Activated CD8-positive, alpha-beta T cell treated with anti-CD3 and anti-CD28 coated beads for 36 hours (primary cell): ENCODE measurements at regions not wholly inside any gene's neighbourhood (a gene's known extent, or its start where the extent isn't known, plus 50 kb on each side); places are given as distances from the start of the nearest gene placed in this dataset.

Source experiments
- ATAC-seq: fragments of 200-7000 bp; cut with Tn5 transposase; one replicate; pipeline ENCODE4 v1.10.0; 2021; ENCODE audit warnings: mild to moderate bottlenecking, moderate library complexity
- CTCF ChIA-PET: fragments of 350-600 bp; sonication (Branson Sonifier 250); formaldehyde crosslinking; loops from one replicate; lab custom pipeline; 2021; ENCODE audit warnings: antibody characterized with exemption; lab: Charles Lee
- POLR2A ChIA-PET: fragments of 350-600 bp; sonication (Branson Sonifier 250); formaldehyde crosslinking; loops from one replicate; lab custom pipeline; 2021; ENCODE audit warnings: antibody characterized with exemption; lab: Charles Lee
- DNase-seq: peaks from one replicate; pipeline ENCODE4 v3.0.0-alpha.2; 2020
- H3K27ac Mint-ChIP-seq: one replicate; pipeline ENCODE4 v1.8.0; 2021; ENCODE audit warnings: mild to moderate bottlenecking, mixed read lengths
- H3K27me3 Mint-ChIP-seq: one replicate; pipeline ENCODE4 v1.8.0; 2021; ENCODE audit warnings: mixed read lengths
- H3K36me3 Mint-ChIP-seq: one replicate; pipeline ENCODE4 v1.8.0; 2021; ENCODE audit warnings: low read depth, mixed read lengths
- H3K4me1 Mint-ChIP-seq: one replicate; pipeline ENCODE4 v1.8.0; 2021; ENCODE audit warnings: low read depth, mixed read lengths
- H3K4me3 Mint-ChIP-seq: one replicate; pipeline ENCODE4 v1.8.0; 2021; ENCODE audit warnings: mild to moderate bottlenecking, moderate library complexity, mixed read lengths
- H3K9me3 Mint-ChIP-seq: one replicate; pipeline ENCODE4 v1.8.0; 2021; ENCODE audit warnings: mixed read lengths
- CTCF ChIP-seq: fragments of 200-600 bp; IDR thresholded peaks from one replicate; pipeline ENCODE4 v1.8.0; 2022; ENCODE audit warnings: antibody characterized with exemption, mild to moderate bottlenecking
- intact Hi-C: fragments of 100-400 bp; cut with micrococcal nuclease; formaldehyde crosslinking; loops from one replicate; pipeline ENCODE4 v1.10.0; 2022

GRCh38 chr1:70509996-70510876 lies 99.2 kb downstream of the CTH start:
- intact Hi-C loops = loop anchor here (1.0 kb wide), 1 partner anchor 377 kb away; no protein-coding TSS in a partner anchor
- ATAC-seq (peak; percentile 73), DNase-seq (no peak)
- Mint-ChIP-seq H3K4me3 (no peak overlapping the region), H3K4me1 (peaks cover 3% of the 10 kb centered on the region), H3K36me3 (no peaks in the 10 kb centered on the region), H3K27me3 (peaks cover 15% of the 10 kb centered on the region), H3K27ac (no peak overlapping the region), H3K9me3 (no peaks in the 10 kb centered on the region)
- CTCF ChIA-PET = no interaction called here
- POLR2A ChIA-PET = no interaction called here
- peak; percentile 73 for TF ChIP-seq CTCF

- ATAC-seq (no peak), DNase-seq (no peak)
- no peaks in the 10 kb centered on the region for H3K9me3 Mint-ChIP-seq
- TF ChIP-seq CTCF = no peak
- H3K4me3 Mint-ChIP-seq = no peak overlapping the region
- intact Hi-C loops = no loop called here
- ChIA-PET POLR2A (no interaction called here), CTCF (no interaction called here)
- no peak overlapping the region for H3K27ac Mint-ChIP-seq
- no peaks in the 10 kb centered on the region for H3K36me3 Mint-ChIP-seq
- peaks cover 3% of the 10 kb centered on the region for H3K4me1 Mint-ChIP-seq
- peaks cover 8% of the 10 kb centered on the region for H3K27me3 Mint-ChIP-seq
Measured at GRCh38 chr1:70517444-70517843, 106.4 kb downstream of the CTH start.

GRCh38 chr1:70518106-70518505 lies 107.0 kb downstream of the CTH start:
- ATAC-seq = no peak
- CTCF ChIA-PET = no interaction called here
- intact Hi-C loops = no loop called here

GRCh38 chr1:70528590-70529333 lies 117.7 kb downstream of the CTH start:
- no peak overlapping the region for H3K4me3 Mint-ChIP-seq
- DNase-seq (peak; percentile 32), ATAC-seq (peak; percentile 62)
- ChIA-PET CTCF (interaction anchor here (0.8 to 1.7 kb wide), 5 partner anchors 18 to 521 kb away, joined by 3 to 9 read pairs (median 3); no protein-coding TSS in a partner anchor), POLR2A (no interaction called here)
- peaks cover 15% of the 10 kb centered on the region for H3K27me3 Mint-ChIP-seq
- peak; percentile 52 for TF ChIP-seq CTCF
- H3K4me1 Mint-ChIP-seq = peaks cover 3% of the 10 kb centered on the region
- intact Hi-C loops = loop anchor here (5.0 kb wide), 1 partner anchor 524 kb away; no protein-coding TSS in a partner anchor
- H3K27ac Mint-ChIP-seq = no peak overlapping the region
- H3K9me3 Mint-ChIP-seq = no peaks in the 10 kb centered on the region
- no peaks in the 10 kb centered on the region for H3K36me3 Mint-ChIP-seq

More at GRCh38 chr1:70518106-70518505, 107.0 kb downstream of the CTH start:
- TF ChIP-seq CTCF = no peak
- Mint-ChIP-seq H3K4me3 (no peak overlapping the region), H3K9me3 (no peaks in the 10 kb centered on the region), H3K36me3 (no peaks in the 10 kb centered on the region), H3K27ac (no peak overlapping the region), H3K27me3 (peaks cover 8% of the 10 kb centered on the region), H3K4me1 (peaks cover 2% of the 10 kb centered on the region)
- DNase-seq = no peak
- POLR2A ChIA-PET = no interaction called here
